ENCODE measurements at regions not wholly inside any gene's neighbourhood (a gene's known extent, or its start where the extent isn't known, plus 50 kb on each side); places are given as distances from the start of the nearest gene placed in this dataset.

DNA sequence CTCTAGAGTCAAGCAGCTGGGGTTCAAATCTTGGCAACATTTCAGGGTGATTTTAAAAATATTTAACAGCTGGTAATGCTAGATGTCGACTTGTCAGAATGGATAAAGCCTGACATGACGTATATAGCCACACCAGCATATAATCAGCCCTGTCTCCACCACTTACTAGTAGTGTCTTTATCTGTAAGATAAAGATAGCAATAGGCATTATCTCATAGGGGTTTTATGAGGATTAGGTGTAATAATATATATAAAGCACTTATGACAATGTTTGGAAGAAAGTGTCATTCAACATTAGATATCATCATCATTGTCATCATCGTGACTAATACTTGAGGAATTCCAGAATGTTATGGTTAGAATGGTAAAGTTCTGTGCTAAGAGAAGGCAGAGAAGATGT lies 369.0 kb upstream of the CWC22 start:
- no peaks in the 10 kb centered on the region for H3K27me3 Mint-ChIP-seq
- peaks cover 15% of the 10 kb centered on the region for H3K9me3 Mint-ChIP-seq
- H3K27ac Mint-ChIP-seq = no peak overlapping the region
- intact Hi-C loops (cut with micrococcal nuclease) = no loop called here
- H3K4me3 Mint-ChIP-seq = no peak overlapping the region
- no peaks in the 10 kb centered on the region for H3K36me3 Mint-ChIP-seq (ENCODE audit: low read depth)
- no peaks in the 10 kb centered on the region for H3K4me1 Mint-ChIP-seq (ENCODE audit: low read depth)

- intact Hi-C loops (cut with micrococcal nuclease) = no loop called here
- H3K27me3 Mint-ChIP-seq = no peaks in the 10 kb centered on the region
- H3K4me3 Mint-ChIP-seq = no peak overlapping the region
- H3K9me3 Mint-ChIP-seq = peaks cover 9% of the 10 kb centered on the region
- no peaks in the 10 kb centered on the region for H3K4me1 Mint-ChIP-seq (ENCODE audit: low read depth)
- H3K27ac Mint-ChIP-seq = no peak overlapping the region
- H3K36me3 Mint-ChIP-seq (ENCODE audit: low read depth) = no peaks in the 10 kb centered on the region
Measured at GRCh38 chr2:180374502-180375281, 367.6 kb upstream of the CWC22 start.

- H3K4me3 Mint-ChIP-seq = no peak overlapping the region
- H3K4me1 Mint-ChIP-seq (ENCODE audit: low read depth) = no peaks in the 10 kb centered on the region
- no peaks in the 10 kb centered on the region for H3K36me3 Mint-ChIP-seq (ENCODE audit: low read depth)
- H3K9me3 Mint-ChIP-seq = no peaks in the 10 kb centered on the region
- no peaks in the 10 kb centered on the region for H3K27me3 Mint-ChIP-seq
- intact Hi-C loops (cut with micrococcal nuclease) = no loop called here
- H3K27ac Mint-ChIP-seq = no peak overlapping the region
Measured at GRCh38 chr2:180370511-180371205, 363.6 kb upstream of the CWC22 start.

- intact Hi-C loops (cut with micrococcal nuclease) = no loop called here
- Mint-ChIP-seq H3K4me1 (ENCODE audit: low read depth) (no peaks in the 10 kb centered on the region), H3K9me3 (no peaks in the 10 kb centered on the region), H3K36me3 (ENCODE audit: low read depth) (no peaks in the 10 kb centered on the region), H3K27ac (no peak overlapping the region), H3K4me3 (no peak overlapping the region), H3K27me3 (no peaks in the 10 kb centered on the region)
Measured at GRCh38 chr2:180368881-180369280, 361.8 kb upstream of the CWC22 start.

- no peak overlapping the region for H3K4me3 Mint-ChIP-seq
- H3K4me1 Mint-ChIP-seq (ENCODE audit: low read depth) = no peaks in the 10 kb centered on the region
- H3K36me3 Mint-ChIP-seq (ENCODE audit: low read depth) = no peaks in the 10 kb centered on the region
- H3K27me3 Mint-ChIP-seq = no peaks in the 10 kb centered on the region
- H3K27ac Mint-ChIP-seq = no peak overlapping the region
- intact Hi-C loops (cut with micrococcal nuclease) = no loop called here
- no peaks in the 10 kb centered on the region for H3K9me3 Mint-ChIP-seq
Measured at GRCh38 chr2:180367815-180368214, 360.7 kb upstream of the CWC22 start.

DNA sequence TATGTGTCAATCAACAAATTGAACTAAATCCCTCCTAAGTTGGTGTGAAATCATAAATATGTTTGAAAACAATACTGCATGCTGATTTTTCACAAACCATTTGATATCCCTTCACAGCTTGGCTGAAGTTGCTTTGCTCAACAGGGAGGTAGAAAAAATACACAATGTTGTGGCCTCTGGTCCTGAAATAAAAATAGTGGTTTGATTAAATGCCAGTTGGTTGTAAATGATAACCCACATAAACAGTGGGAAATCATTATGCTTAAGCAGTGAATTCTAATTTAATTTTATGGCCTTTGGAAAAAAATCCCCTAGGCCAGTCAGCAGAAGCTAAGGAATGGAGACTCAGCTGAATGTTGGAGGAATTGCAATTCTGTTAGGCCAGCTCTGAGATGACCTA lies 359.4 kb upstream of the CWC22 start:
- no peak overlapping the region for H3K4me3 Mint-ChIP-seq

DNA sequence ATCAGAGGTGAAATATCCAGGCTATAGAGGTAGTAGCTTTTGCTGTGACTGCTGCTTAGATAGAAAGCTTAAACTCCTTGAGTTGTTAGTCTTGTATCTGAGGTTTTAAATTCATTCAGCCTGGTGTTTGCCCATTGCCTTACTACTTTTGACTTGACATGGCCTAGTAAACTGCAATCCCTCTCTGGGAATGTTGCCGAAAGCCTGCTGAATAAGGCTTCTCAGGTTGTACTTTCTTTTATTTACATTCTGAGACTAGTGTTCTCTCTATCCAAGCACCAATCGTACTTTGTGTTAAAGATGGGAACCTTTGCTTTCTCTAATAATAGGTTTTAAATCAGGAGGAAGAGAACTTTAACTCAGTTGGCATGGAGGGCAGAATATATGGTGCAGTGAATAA lies 357.6 kb upstream of the CWC22 start:
- Mint-ChIP-seq H3K4me3 (no peak overlapping the region), H3K27me3 (no peaks in the 10 kb centered on the region), H3K4me1 (ENCODE audit: low read depth) (no peaks in the 10 kb centered on the region), H3K9me3 (no peaks in the 10 kb centered on the region), H3K36me3 (ENCODE audit: low read depth) (no peaks in the 10 kb centered on the region), H3K27ac (no peak overlapping the region)
- intact Hi-C loops (cut with micrococcal nuclease) = no loop called here

More for the DNA sequence above, 359.4 kb upstream of the CWC22 start:
- Mint-ChIP-seq H3K9me3 (no peaks in the 10 kb centered on the region), H3K27ac (no peak overlapping the region), H3K27me3 (no peaks in the 10 kb centered on the region), H3K4me1 (ENCODE audit: low read depth) (no peaks in the 10 kb centered on the region), H3K36me3 (ENCODE audit: low read depth) (no peaks in the 10 kb centered on the region)
- intact Hi-C loops (cut with micrococcal nuclease) = no loop called here

GRCh38 chr2:180360283-180360618 lies 353.2 kb upstream of the CWC22 start:
- Mint-ChIP-seq H3K9me3 (no peaks in the 10 kb centered on the region), H3K27ac (no peak overlapping the region), H3K4me3 (no peak overlapping the region), H3K36me3 (ENCODE audit: low read depth) (no peaks in the 10 kb centered on the region), H3K27me3 (no peaks in the 10 kb centered on the region), H3K4me1 (ENCODE audit: low read depth) (no peaks in the 10 kb centered on the region)
- intact Hi-C loops (cut with micrococcal nuclease) = no loop called here

- H3K4me1 Mint-ChIP-seq (ENCODE audit: low read depth) = no peaks in the 10 kb centered on the region
- H3K9me3 Mint-ChIP-seq = no peaks in the 10 kb centered on the region
- no peaks in the 10 kb centered on the region for H3K27me3 Mint-ChIP-seq
- H3K4me3 Mint-ChIP-seq = no peak overlapping the region
- no peak overlapping the region for H3K27ac Mint-ChIP-seq
- intact Hi-C loops (cut with micrococcal nuclease) = no loop called here
- no peaks in the 10 kb centered on the region for H3K36me3 Mint-ChIP-seq (ENCODE audit: low read depth)
Measured at GRCh38 chr2:180359522-180360282, 352.6 kb upstream of the CWC22 start.

DNA sequence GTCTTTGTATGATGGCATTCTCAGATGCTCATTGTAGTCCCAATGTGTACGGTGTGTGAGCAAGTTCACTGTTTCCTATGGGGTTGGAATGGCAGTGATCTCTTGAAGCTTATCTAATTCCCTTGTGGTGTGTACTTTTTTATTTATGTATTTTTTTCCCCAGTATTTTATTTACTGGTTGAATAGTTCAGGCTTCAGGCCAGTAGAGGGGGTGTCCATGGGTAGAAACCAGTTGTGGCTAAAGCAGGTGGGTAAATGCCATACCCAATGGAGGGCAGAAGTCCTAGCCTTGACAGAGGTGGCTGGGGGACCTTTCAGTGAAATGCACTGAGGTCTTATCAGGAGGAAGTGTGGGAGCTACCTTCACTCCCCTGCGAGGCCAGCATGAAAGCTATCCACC lies 351.4 kb upstream of the CWC22 start:
- no peaks in the 10 kb centered on the region for H3K27me3 Mint-ChIP-seq
- intact Hi-C loops (cut with micrococcal nuclease) = no loop called here
- H3K9me3 Mint-ChIP-seq = no peaks in the 10 kb centered on the region
- H3K4me3 Mint-ChIP-seq = no peak overlapping the region
- no peak overlapping the region for H3K27ac Mint-ChIP-seq
- no peaks in the 10 kb centered on the region for H3K36me3 Mint-ChIP-seq (ENCODE audit: low read depth)
- no peaks in the 10 kb centered on the region for H3K4me1 Mint-ChIP-seq (ENCODE audit: low read depth)

- intact Hi-C loops (cut with micrococcal nuclease) = no loop called here
- Mint-ChIP-seq H3K9me3 (no peaks in the 10 kb centered on the region), H3K4me3 (no peak overlapping the region), H3K27ac (no peak overlapping the region), H3K4me1 (ENCODE audit: low read depth) (no peaks in the 10 kb centered on the region), H3K36me3 (ENCODE audit: low read depth) (no peaks in the 10 kb centered on the region), H3K27me3 (no peaks in the 10 kb centered on the region)
Measured at GRCh38 chr2:180356676-180357075, 349.6 kb upstream of the CWC22 start.

- H3K27ac Mint-ChIP-seq = no peak overlapping the region
- H3K36me3 Mint-ChIP-seq (ENCODE audit: low read depth) = no peaks in the 10 kb centered on the region
- H3K27me3 Mint-ChIP-seq = no peaks in the 10 kb centered on the region
- intact Hi-C loops (cut with micrococcal nuclease) = no loop called here
- H3K4me1 Mint-ChIP-seq (ENCODE audit: low read depth) = no peaks in the 10 kb centered on the region
- H3K9me3 Mint-ChIP-seq = peaks cover 10% of the 10 kb centered on the region
- H3K4me3 Mint-ChIP-seq = no peak overlapping the region
Measured at GRCh38 chr2:180352620-180353019, 345.5 kb upstream of the CWC22 start.

DNA sequence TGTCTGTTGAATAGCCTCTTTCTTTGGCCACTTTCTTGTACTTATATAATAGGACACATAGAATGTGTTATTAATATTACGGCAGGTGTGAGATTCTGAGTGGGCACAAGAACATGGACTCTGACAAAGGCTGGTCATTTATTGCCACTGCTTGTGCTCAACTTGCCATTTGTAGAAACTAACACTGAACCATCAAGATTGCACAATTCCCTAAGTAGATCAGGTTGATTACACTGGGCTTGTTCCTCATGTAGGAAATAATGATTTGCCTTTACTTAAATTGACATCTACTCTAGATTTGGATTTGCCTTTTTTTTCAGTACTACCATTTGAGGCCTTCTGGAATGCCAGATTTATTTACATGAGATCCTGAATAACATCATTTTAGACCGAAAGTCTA lies 342.7 kb upstream of the CWC22 start:
- no peaks in the 10 kb centered on the region for H3K4me1 Mint-ChIP-seq (ENCODE audit: low read depth)
- intact Hi-C loops (cut with micrococcal nuclease) = no loop called here
- no peak overlapping the region for H3K4me3 Mint-ChIP-seq
- no peak overlapping the region for H3K27ac Mint-ChIP-seq
- no peaks in the 10 kb centered on the region for H3K36me3 Mint-ChIP-seq (ENCODE audit: low read depth)
- no peaks in the 10 kb centered on the region for H3K27me3 Mint-ChIP-seq
- peaks cover 26% of the 10 kb centered on the region for H3K9me3 Mint-ChIP-seq

GRCh38 chr2:180343528-180344345 lies 336.6 kb upstream of the CWC22 start:
- intact Hi-C loops (cut with micrococcal nuclease) = no loop called here
- H3K36me3 Mint-ChIP-seq (ENCODE audit: low read depth) = no peaks in the 10 kb centered on the region
- peaks cover 26% of the 10 kb centered on the region for H3K9me3 Mint-ChIP-seq
- no peaks in the 10 kb centered on the region for H3K4me1 Mint-ChIP-seq (ENCODE audit: low read depth)
- H3K4me3 Mint-ChIP-seq = no peak overlapping the region
- H3K27ac Mint-ChIP-seq = no peak overlapping the region
- no peaks in the 10 kb centered on the region for H3K27me3 Mint-ChIP-seq

Data from dendritic cell treated with granulocyte-macrophage colony-stimulating factor and Interleukin-4, amounts not matched to agents 40 ng/mL and 50 ng/mL, for 4 days (primary cell).